ENCODE measurements at regions not wholly inside any gene's neighbourhood (a gene's known extent, or its start where the extent isn't known, plus 50 kb on each side); places are given as distances from the start of the nearest gene placed in this dataset.
"Not testable (repeated sequence)": the region's sequence is repeated elsewhere in the genome, so short reads cannot be mapped to it uniquely, and the experiment has no call there.

- Mint-ChIP-seq H3K27ac (no peak overlapping the region), H3K36me3 (no peaks in the 10 kb centered on the region), H3K9me3 (no peaks in the 10 kb centered on the region)
- ATAC-seq (no peak), DNase-seq (ENCODE audit: low spot score in 2 of 2) (no peak)
Observed at GRCh38 chr14:53626761-53627160, 329.9 kb downstream of the BMP4 start.

- no peak for ATAC-seq
- no peaks in the 10 kb centered on the region for H3K36me3 Mint-ChIP-seq
- no peaks in the 10 kb centered on the region for H3K9me3 Mint-ChIP-seq
- DNase-seq (ENCODE audit: low spot score in 2 of 2), result no peak
- no peak overlapping the region for H3K27ac Mint-ChIP-seq
Observed at GRCh38 chr14:53622447-53622846, 334.2 kb downstream of the BMP4 start.

- no peak overlapping the region for H3K27ac Mint-ChIP-seq
- DNase-seq (ENCODE audit: low spot score in 2 of 2), result no peak
- no peaks in the 10 kb centered on the region for H3K9me3 Mint-ChIP-seq
- no peaks in the 10 kb centered on the region for H3K36me3 Mint-ChIP-seq
- ATAC-seq, result no peak
Observed at GRCh38 chr14:53621921-53622320, 334.7 kb downstream of the BMP4 start.

GRCh38 chr14:53621433-53621832 lies 335.2 kb downstream of the BMP4 start:
- H3K27ac Mint-ChIP-seq, result no peak overlapping the region
- no peaks in the 10 kb centered on the region for H3K36me3 Mint-ChIP-seq
- no peak for ATAC-seq

GRCh38 chr14:53620890-53621289 lies 335.7 kb downstream of the BMP4 start:
- Mint-ChIP-seq H3K36me3 (no peaks in the 10 kb centered on the region), H3K9me3 (peaks cover 0 to 3% of the 10 kb centered on the region in 2 donors), H3K27ac (no peak overlapping the region)
- DNase-seq (ENCODE audit: low spot score in 2 of 2) (no peak), ATAC-seq (no peak)

More at GRCh38 chr14:53621433-53621832, 335.2 kb downstream of the BMP4 start:
- DNase-seq (ENCODE audit: low spot score in 2 of 2), result no peak
- no peaks in the 10 kb centered on the region for H3K9me3 Mint-ChIP-seq

- H3K27ac Mint-ChIP-seq, result no peak overlapping the region
- ATAC-seq (no peak), DNase-seq (ENCODE audit: low spot score in 2 of 2) (no peak)
- peaks cover 0 to 3% of the 10 kb centered on the region in 2 donors for H3K9me3 Mint-ChIP-seq
- no peaks in the 10 kb centered on the region for H3K36me3 Mint-ChIP-seq
Observed at GRCh38 chr14:53620317-53620716, 336.3 kb downstream of the BMP4 start.

- ATAC-seq, result no peak
- DNase-seq (ENCODE audit: low spot score in 2 of 2), result no peak
- H3K27ac Mint-ChIP-seq, result no peak overlapping the region
- peaks cover 0 to 3% of the 10 kb centered on the region in 2 donors for H3K9me3 Mint-ChIP-seq
- H3K36me3 Mint-ChIP-seq, result no peaks in the 10 kb centered on the region
Observed at GRCh38 chr14:53619691-53620231, 336.9 kb downstream of the BMP4 start.

GRCh38 chr14:53616536-53616935 lies 340.1 kb downstream of the BMP4 start:
- H3K9me3 Mint-ChIP-seq; ATAC-seq; H3K27ac Mint-ChIP-seq; DNase-seq (ENCODE audit: low spot score in 2 of 2); H3K36me3 Mint-ChIP-seq: not testable (repeated sequence)

GRCh38 chr14:53615252-53615651 lies 341.4 kb downstream of the BMP4 start:
- ATAC-seq, result no peak
- no peaks in the 10 kb centered on the region for H3K36me3 Mint-ChIP-seq
- peaks cover 0 to 7% of the 10 kb centered on the region in 2 donors for H3K9me3 Mint-ChIP-seq
- no peak overlapping the region for H3K27ac Mint-ChIP-seq
- DNase-seq (ENCODE audit: low spot score in 2 of 2), result no peak

- DNase-seq (ENCODE audit: low spot score in 2 of 2) (no peak), ATAC-seq (peak in 1 of 2 donors; percentile 61)
- H3K9me3 Mint-ChIP-seq, result peaks cover 0 to 12% of the 10 kb centered on the region in 2 donors
- H3K27ac Mint-ChIP-seq, result no peak overlapping the region
- no peaks in the 10 kb centered on the region for H3K36me3 Mint-ChIP-seq
Observed at GRCh38 chr14:53613404-53614253, 343.0 kb downstream of the BMP4 start.

- Mint-ChIP-seq H3K36me3 (no peaks in the 10 kb centered on the region), H3K9me3 (peaks cover 0 to 9% of the 10 kb centered on the region in 2 donors), H3K27ac (no peak overlapping the region)
- ATAC-seq (no peak), DNase-seq (ENCODE audit: low spot score in 2 of 2) (no peak)
Observed at GRCh38 chr14:53610947-53611346, 345.7 kb downstream of the BMP4 start.

- H3K9me3 Mint-ChIP-seq, result peaks cover 0 to 8% of the 10 kb centered on the region in 2 donors
- ATAC-seq (no peak), DNase-seq (ENCODE audit: low spot score in 2 of 2) (no peak)
- H3K27ac Mint-ChIP-seq, result no peak overlapping the region
- H3K36me3 Mint-ChIP-seq, result no peaks in the 10 kb centered on the region
Observed at GRCh38 chr14:53609009-53609408, 347.6 kb downstream of the BMP4 start.

- peaks cover 0 to 5% of the 10 kb centered on the region in 2 donors for H3K9me3 Mint-ChIP-seq
- DNase-seq (ENCODE audit: low spot score in 2 of 2), result no peak
- ATAC-seq, result no peak
Observed at GRCh38 chr14:53608369-53608768, 348.3 kb downstream of the BMP4 start.

GRCh38 chr14:53606203-53606602 lies 350.4 kb downstream of the BMP4 start:
- H3K36me3 Mint-ChIP-seq, result no peaks in the 10 kb centered on the region
- H3K27ac Mint-ChIP-seq, result no peak overlapping the region
- DNase-seq (ENCODE audit: low spot score in 2 of 2) (no peak), ATAC-seq (no peak)
- H3K9me3 Mint-ChIP-seq, result peaks cover 0 to 5% of the 10 kb centered on the region in 2 donors

More at GRCh38 chr14:53608369-53608768, 348.3 kb downstream of the BMP4 start:
- no peak overlapping the region for H3K27ac Mint-ChIP-seq
- H3K36me3 Mint-ChIP-seq, result no peaks in the 10 kb centered on the region

- Mint-ChIP-seq H3K36me3 (no peaks in the 10 kb centered on the region), H3K27ac (no peak overlapping the region), H3K9me3 (peaks cover 0 to 5% of the 10 kb centered on the region in 2 donors)
- no peak for ATAC-seq
- no peak for DNase-seq (ENCODE audit: low spot score in 2 of 2)
Observed at GRCh38 chr14:53605562-53605961, 351.1 kb downstream of the BMP4 start.

GRCh38 chr14:53603994-53604393 lies 352.6 kb downstream of the BMP4 start:
- DNase-seq (ENCODE audit: low spot score in 2 of 2), result no peak
- ATAC-seq, result no peak
- no peaks in the 10 kb centered on the region for H3K36me3 Mint-ChIP-seq
- H3K9me3 Mint-ChIP-seq, result peaks cover 0 to under 1% of the 10 kb centered on the region in 2 donors
- H3K27ac Mint-ChIP-seq, result no peak overlapping the region

- no peak overlapping the region for H3K27ac Mint-ChIP-seq
- no peak for DNase-seq (ENCODE audit: low spot score in 2 of 2)
- H3K36me3 Mint-ChIP-seq, result no peaks in the 10 kb centered on the region
- no peaks in the 10 kb centered on the region for H3K9me3 Mint-ChIP-seq
- ATAC-seq, result no peak
Observed at GRCh38 chr14:53601409-53601808, 355.2 kb downstream of the BMP4 start.
